ENCODE measurements at regions not wholly inside any gene's neighbourhood (a gene's known extent, or its start where the extent isn't known, plus 50 kb on each side); places are given as distances from the start of the nearest gene placed in this dataset.

DNA sequence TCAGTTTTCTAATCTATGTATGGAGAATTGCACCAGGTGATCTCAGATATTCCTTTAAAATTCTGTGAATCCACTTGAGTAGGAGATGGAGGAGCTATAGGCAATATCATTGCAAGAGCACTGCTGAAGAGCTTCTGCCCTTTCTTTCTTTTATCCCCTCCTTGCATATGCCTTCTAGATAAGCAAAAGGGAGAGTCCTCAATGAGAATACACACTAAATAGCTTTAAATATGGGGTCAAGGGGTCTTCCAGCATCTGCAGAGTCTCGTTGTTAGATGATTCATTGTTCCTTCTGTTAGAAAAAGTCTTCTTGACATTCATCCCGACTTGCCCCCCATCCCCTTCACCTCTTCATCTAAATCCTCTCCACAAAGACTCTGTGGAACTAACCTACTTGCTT, 156.1 kb downstream of the PIK3R1 start:
- H3K9me3 ChIP-seq (ENCODE audit: control insufficient read depth in 4 of 4, insufficient read depth in 3 of 4, low read length in 3 of 4) = peaks cover 0 to 1% (median 0%) of the 10 kb centered on the region in 4 donors
- 76 to 90% methylated on average over 2 of the region's 2 CpGs for WGBS, 2 donors
- peaks cover 0 to 3% (median 0%) of the 10 kb centered on the region in 4 donors for H3K36me3 ChIP-seq (ENCODE audit: control insufficient read depth in 4 of 4, insufficient read depth in 4 of 4, low read length in 4 of 4)
- no peak overlapping the region for H3K27ac ChIP-seq (ENCODE audit: low read depth in 1 of 2, low read length in 1 of 2)
- DNase-seq = no peak
- no peaks in the 10 kb centered on the region for H3K27me3 ChIP-seq (ENCODE audit: control insufficient read depth in 3 of 3, insufficient read depth in 3 of 3, low read length in 2 of 3)
- no peak overlapping the region for H3K9ac ChIP-seq (ENCODE audit: insufficient read depth in 1 of 2, low read length in 2 of 2)
- H3K4me3 ChIP-seq = no peak overlapping the region
- H3K4me1 ChIP-seq (ENCODE audit: control insufficient read depth in 5 of 5, insufficient read depth in 5 of 5, low read length in 5 of 5) = peaks cover 0 to 4% (median 0%) of the 10 kb centered on the region in 5 donors
- no peak for ATAC-seq (ENCODE audit: insufficient read depth, low FRiP score)
- no peak for TF ChIP-seq CTCF (IDR thresholded peaks at IDR 0.05; ENCODE audit: control extremely low read depth, extremely low read depth)

- Histone ChIP-seq H3K4me1 (ENCODE audit: control insufficient read depth in 5 of 5, insufficient read depth in 5 of 5, low read length in 5 of 5) (peaks cover 0 to 8% (median 3%) of the 10 kb centered on the region in 5 donors), H3K27me3 (ENCODE audit: control insufficient read depth in 3 of 3, insufficient read depth in 3 of 3, low read length in 2 of 3) (no peaks in the 10 kb centered on the region), H3K9me3 (ENCODE audit: control insufficient read depth in 4 of 4, insufficient read depth in 3 of 4, low read length in 3 of 4) (peaks cover 0 to 1% (median 0%) of the 10 kb centered on the region in 4 donors), H3K4me3 (no peak overlapping the region), H3K27ac (ENCODE audit: low read depth in 1 of 2, low read length in 1 of 2) (no peak overlapping the region), H3K9ac (ENCODE audit: insufficient read depth in 1 of 2, low read length in 2 of 2) (no peak overlapping the region), H3K36me3 (ENCODE audit: control insufficient read depth in 4 of 4, insufficient read depth in 4 of 4, low read length in 4 of 4) (peaks cover 0 to 3% (median 0%) of the 10 kb centered on the region in 4 donors)
- no peak for ATAC-seq (ENCODE audit: insufficient read depth, low FRiP score)
- no peak for DNase-seq
- TF ChIP-seq CTCF (IDR thresholded peaks at IDR 0.05; ENCODE audit: control extremely low read depth, extremely low read depth) = no peak
- WGBS, 2 donors = 86 to 92% methylated on average over 1 of the region's 1 CpG
These were observed 156.6 kb downstream of the PIK3R1 start for GRCh38 chr5:68372161-68372560.

- H3K4me3 ChIP-seq = no peak overlapping the region
- 94 to 98% methylated on average over 2 of the region's 2 CpGs for WGBS, 2 donors
- no peak for TF ChIP-seq CTCF (IDR thresholded peaks at IDR 0.05; ENCODE audit: control extremely low read depth, extremely low read depth)
- ATAC-seq (ENCODE audit: insufficient read depth, low FRiP score) = no peak
- no peaks in the 10 kb centered on the region for H3K27me3 ChIP-seq (ENCODE audit: control insufficient read depth in 3 of 3, insufficient read depth in 3 of 3, low read length in 2 of 3)
- H3K36me3 ChIP-seq (ENCODE audit: control insufficient read depth in 4 of 4, insufficient read depth in 4 of 4, low read length in 4 of 4) = peaks cover 0 to 3% (median 0%) of the 10 kb centered on the region in 4 donors
- DNase-seq = no peak
- H3K9me3 ChIP-seq (ENCODE audit: control insufficient read depth in 4 of 4, insufficient read depth in 3 of 4, low read length in 3 of 4) = peaks cover 0 to 1% (median 0%) of the 10 kb centered on the region in 4 donors
- H3K9ac ChIP-seq (ENCODE audit: insufficient read depth in 1 of 2, low read length in 2 of 2) = no peak overlapping the region
- H3K4me1 ChIP-seq (ENCODE audit: control insufficient read depth in 5 of 5, insufficient read depth in 5 of 5, low read length in 5 of 5) = peaks cover 0 to 11% (median 3%) of the 10 kb centered on the region in 5 donors
- H3K27ac ChIP-seq (ENCODE audit: low read depth in 1 of 2, low read length in 1 of 2) = no peak overlapping the region
These were observed 157.5 kb downstream of the PIK3R1 start for GRCh38 chr5:68373050-68373449.

All from lung (tissue), 11 donors.